ENCODE measurements at regions not wholly inside any gene's neighbourhood (a gene's known extent, or its start where the extent isn't known, plus 50 kb on each side); places are given as distances from the start of the nearest gene placed in this dataset.

GRCh38 chr16:52827456-52827855 lies 225.2 kb downstream of the CHD9NB start:
- Histone ChIP-seq H3K27ac (no peak overlapping the region), H3K4me3 (no peak overlapping the region), H3K9me3 (no peaks in the 10 kb centered on the region), H3K4me1 (no peaks in the 10 kb centered on the region), H3K27me3 (no peaks in the 10 kb centered on the region), H3K36me3 (ENCODE audit: low read depth, missing control alignments) (no peaks in the 10 kb centered on the region)
- WGBS, 2 donors, result 57% methylated on average over 4 of the region's 4 CpGs
- intact Hi-C loops (cut with DNase I; ENCODE audit: low total_unique reads), result no loop called here
- no peak for TF ChIP-seq POLR2A (IDR thresholded peaks at IDR 0.05)
- no peak for DNase-seq

GRCh38 chr16:52825892-52826291 lies 226.8 kb downstream of the CHD9NB start:
- Histone ChIP-seq H3K4me3 (no peak overlapping the region), H3K9me3 (no peaks in the 10 kb centered on the region), H3K27ac (no peak overlapping the region), H3K4me1 (no peaks in the 10 kb centered on the region), H3K36me3 (ENCODE audit: low read depth, missing control alignments) (no peaks in the 10 kb centered on the region), H3K27me3 (no peaks in the 10 kb centered on the region)
- TF ChIP-seq CTCF (IDR thresholded peaks at IDR 0.05) (no peak), POLR2A (IDR thresholded peaks at IDR 0.05) (no peak)
- intact Hi-C loops (cut with DNase I; ENCODE audit: low total_unique reads), result no loop called here
- DNase-seq, result no peak
- 61 to 64% methylated on average over 5 of the region's 5 CpGs for WGBS, 2 donors

DNA sequence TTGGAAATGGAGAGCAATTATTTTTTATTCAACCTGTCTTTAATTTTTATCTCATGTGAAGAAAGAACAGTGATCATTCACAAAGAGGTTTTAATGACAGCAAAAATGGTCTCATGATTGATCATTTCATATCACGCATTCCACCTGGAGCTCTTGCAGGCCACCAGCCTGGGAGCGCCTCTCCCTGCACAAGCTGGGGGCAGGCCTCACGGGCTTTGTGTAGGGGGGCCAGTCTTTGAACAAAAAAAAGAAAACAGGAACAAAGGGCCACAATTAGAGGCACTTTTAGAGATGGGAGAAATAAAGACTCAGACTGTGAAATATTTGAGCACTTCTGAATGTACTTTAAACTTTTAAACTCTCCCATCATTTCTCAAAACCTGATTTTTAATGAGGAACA lies 232.9 kb downstream of the CHD9NB start:
- no peaks in the 10 kb centered on the region for H3K36me3 ChIP-seq (ENCODE audit: low read depth, missing control alignments)
- H3K4me3 ChIP-seq, result no peak overlapping the region
- no peak for DNase-seq
- H3K27ac ChIP-seq, result no peak overlapping the region
- TF ChIP-seq CTCF (IDR thresholded peaks at IDR 0.05) (no peak), POLR2A (IDR thresholded peaks at IDR 0.05) (no peak)
- WGBS, 2 donors, result 57 to 62% methylated on average over 3 of the region's 3 CpGs
- no peaks in the 10 kb centered on the region for H3K9me3 ChIP-seq
- H3K27me3 ChIP-seq, result no peaks in the 10 kb centered on the region
- no peaks in the 10 kb centered on the region for H3K4me1 ChIP-seq
- intact Hi-C loops (cut with DNase I; ENCODE audit: low total_unique reads), result no loop called here

GRCh38 chr16:52819405-52819804 lies 233.3 kb downstream of the CHD9NB start:
- H3K27ac ChIP-seq, result no peak overlapping the region
- no peaks in the 10 kb centered on the region for H3K27me3 ChIP-seq
- no peaks in the 10 kb centered on the region for H3K4me1 ChIP-seq
- H3K4me3 ChIP-seq, result no peak overlapping the region
- intact Hi-C loops (cut with DNase I; ENCODE audit: low total_unique reads), result no loop called here
- no peak for DNase-seq
- no peaks in the 10 kb centered on the region for H3K36me3 ChIP-seq (ENCODE audit: low read depth, missing control alignments)
- H3K9me3 ChIP-seq, result no peaks in the 10 kb centered on the region
- 81% methylated on average over 7 of the region's 7 CpGs for WGBS, 2 donors
- TF ChIP-seq POLR2A (IDR thresholded peaks at IDR 0.05) (no peak), CTCF (IDR thresholded peaks at IDR 0.05) (no peak)

GRCh38 chr16:52817696-52818095 lies 235.0 kb downstream of the CHD9NB start:
- 73 to 80% methylated on average over 6 of the region's 6 CpGs for WGBS, 2 donors
- Histone ChIP-seq H3K27me3 (no peaks in the 10 kb centered on the region), H3K9me3 (no peaks in the 10 kb centered on the region), H3K27ac (no peak overlapping the region), H3K4me1 (no peaks in the 10 kb centered on the region), H3K4me3 (no peak overlapping the region), H3K36me3 (ENCODE audit: low read depth, missing control alignments) (no peaks in the 10 kb centered on the region)
- intact Hi-C loops (cut with DNase I; ENCODE audit: low total_unique reads), result no loop called here
- DNase-seq, result no peak
- TF ChIP-seq POLR2A (IDR thresholded peaks at IDR 0.05), result no peak
- TF ChIP-seq CTCF (IDR thresholded peaks at IDR 0.05), result no peak

Measured in testis (tissue), 2 donors.